ENCODE measurements at regions not wholly inside any gene's neighbourhood (a gene's known extent, or its start where the extent isn't known, plus 50 kb on each side); places are given as distances from the start of the nearest gene placed in this dataset.

DNA sequence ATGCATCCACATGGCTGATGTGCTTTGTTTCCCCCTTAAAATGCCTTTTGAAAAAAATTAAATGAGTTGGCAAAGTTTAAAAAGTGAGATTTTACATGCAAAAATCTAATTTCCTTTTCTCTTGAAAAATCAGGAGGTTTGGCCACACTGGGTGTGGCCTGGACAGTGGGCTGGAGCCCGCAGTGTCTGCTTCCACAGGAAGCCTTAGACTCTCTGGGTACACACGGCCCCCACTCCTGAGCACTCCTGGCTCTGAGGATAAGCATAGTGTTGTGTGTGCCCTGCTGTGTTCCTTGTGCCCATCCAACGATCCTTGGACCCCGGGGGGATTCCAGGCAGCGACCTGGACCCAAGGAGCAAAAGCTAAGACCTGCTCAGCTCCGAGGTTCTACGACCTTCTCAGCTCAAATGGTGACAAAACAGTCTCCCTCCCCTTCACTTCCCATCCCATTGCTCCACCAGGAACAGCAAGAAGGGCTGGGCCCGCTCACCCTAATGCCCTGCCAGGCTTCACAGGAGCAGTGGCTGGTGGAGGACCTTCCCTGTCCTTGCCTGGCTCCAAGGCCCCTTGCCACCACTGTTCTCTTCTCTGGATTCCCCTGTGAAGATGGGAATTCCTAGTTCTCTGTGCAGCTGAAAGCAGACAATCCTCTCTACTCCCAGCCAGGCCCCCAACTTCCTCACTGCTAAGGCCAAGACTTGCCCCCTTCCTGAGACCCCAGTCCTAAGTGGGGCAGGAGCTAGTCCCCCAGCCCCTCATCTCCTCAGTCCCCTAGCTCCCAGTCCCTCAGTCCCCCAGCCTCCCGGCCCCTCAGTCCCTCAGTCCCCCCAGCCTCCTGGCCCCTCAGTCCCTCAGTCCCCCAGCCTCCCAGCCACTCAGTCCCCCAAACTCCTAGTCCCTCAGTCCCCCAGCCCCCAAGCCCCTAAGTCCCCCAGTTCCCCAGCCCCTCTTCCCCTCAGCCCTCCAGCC lies 395.8 kb downstream of the PTPRU start:
- H3K9ac ChIP-seq (ENCODE audit: low read depth in 1 of 2, low read length in 2 of 2) = no peak overlapping the region
- no peaks in the 10 kb centered on the region for H3K4me1 ChIP-seq (ENCODE audit: control insufficient read depth in 4 of 4, insufficient read depth in 4 of 4, low read length in 3 of 4)
- 62% methylated on average over 9 of the region's 9 CpGs for WGBS
- H3K36me3 ChIP-seq (ENCODE audit: control insufficient read depth in 4 of 4, insufficient read depth in 3 of 4, low read depth in 1 of 4, low read length in 3 of 4) = no peaks in the 10 kb centered on the region
- TF ChIP-seq HNF4A (conservative IDR thresholded peaks at IDR 0.05) (no peak), TAF1 (conservative IDR thresholded peaks at IDR 0.05) (no peak), HNF4G (IDR thresholded peaks at IDR 0.05) (no peak), MAX (IDR thresholded peaks at IDR 0.05) (no peak), RXRA (IDR thresholded peaks at IDR 0.05) (no peak), RAD21 (IDR thresholded peaks at IDR 0.05) (no peak), EGR1 (IDR thresholded peaks at IDR 0.05; ENCODE audit: low read depth in 2 of 2) (no peak), YY1 (IDR thresholded peaks at IDR 0.05) (no peak), NR2F2 (IDR thresholded peaks at IDR 0.05) (no peak), FOXA1 (IDR thresholded peaks at IDR 0.05) (no peak), GABPA (IDR thresholded peaks at IDR 0.05 in 1 of 2, conservative IDR thresholded peaks at IDR 0.05 in 1 of 2) (no peak)
- H3K9me3 ChIP-seq (ENCODE audit: control insufficient read depth in 4 of 4, low read length in 3 of 4) = peaks cover 0 to 4% (median 0%) of the 10 kb centered on the region in 4 donors
- DNase-seq (ENCODE audit: low spot score) = peak; percentile 9
- no peaks in the 10 kb centered on the region for H3K27me3 ChIP-seq (ENCODE audit: control insufficient read depth in 4 of 4, insufficient read depth in 4 of 4, low read length in 3 of 4)
- no peak overlapping the region for H3K4me3 ChIP-seq (ENCODE audit: low read depth in 1 of 3, low read length in 3 of 3)
- no peak overlapping the region for H3K27ac ChIP-seq (ENCODE audit: low read depth in 1 of 2, low read length in 2 of 2)

- WGBS = 78% methylated on average over 5 of the region's 5 CpGs
- no peak overlapping the region for H3K9ac ChIP-seq (ENCODE audit: low read depth in 1 of 2, low read length in 2 of 2)
- H3K9me3 ChIP-seq (ENCODE audit: control insufficient read depth in 4 of 4, low read length in 3 of 4) = peaks cover 0 to 4% (median 0%) of the 10 kb centered on the region in 4 donors
- H3K27ac ChIP-seq (ENCODE audit: low read depth in 1 of 2, low read length in 2 of 2) = no peak overlapping the region
- no peaks in the 10 kb centered on the region for H3K36me3 ChIP-seq (ENCODE audit: control insufficient read depth in 4 of 4, insufficient read depth in 3 of 4, low read depth in 1 of 4, low read length in 3 of 4)
- DNase-seq (ENCODE audit: low spot score) = peak; percentile 4
- no peaks in the 10 kb centered on the region for H3K4me1 ChIP-seq (ENCODE audit: control insufficient read depth in 4 of 4, insufficient read depth in 4 of 4, low read length in 3 of 4)
- no peaks in the 10 kb centered on the region for H3K27me3 ChIP-seq (ENCODE audit: control insufficient read depth in 4 of 4, insufficient read depth in 4 of 4, low read length in 3 of 4)
- TF ChIP-seq ZBTB33 (IDR thresholded peaks at IDR 0.05) (no peak), REST (IDR thresholded peaks at IDR 0.05) (no peak), HNF4G (IDR thresholded peaks at IDR 0.05) (no peak), HNF4A (conservative IDR thresholded peaks at IDR 0.05) (no peak), SP1 (IDR thresholded peaks at IDR 0.05) (no peak), MAX (IDR thresholded peaks at IDR 0.05) (no peak), TAF1 (conservative IDR thresholded peaks at IDR 0.05) (no peak), NR2F2 (IDR thresholded peaks at IDR 0.05) (no peak), YY1 (IDR thresholded peaks at IDR 0.05) (no peak), RAD21 (IDR thresholded peaks at IDR 0.05) (no peak), EGR1 (IDR thresholded peaks at IDR 0.05; ENCODE audit: low read depth in 2 of 2) (no peak), FOXA1 (IDR thresholded peaks at IDR 0.05) (no peak), GABPA (IDR thresholded peaks at IDR 0.05 in 1 of 2, conservative IDR thresholded peaks at IDR 0.05 in 1 of 2) (no peak), FOXA2 (IDR thresholded peaks at IDR 0.05) (no peak), ATF3 (IDR thresholded peaks at IDR 0.05) (no peak), JUND (IDR thresholded peaks at IDR 0.05) (no peak), RXRA (IDR thresholded peaks at IDR 0.05) (no peak)
- TF ChIP-seq, protein P1, sequence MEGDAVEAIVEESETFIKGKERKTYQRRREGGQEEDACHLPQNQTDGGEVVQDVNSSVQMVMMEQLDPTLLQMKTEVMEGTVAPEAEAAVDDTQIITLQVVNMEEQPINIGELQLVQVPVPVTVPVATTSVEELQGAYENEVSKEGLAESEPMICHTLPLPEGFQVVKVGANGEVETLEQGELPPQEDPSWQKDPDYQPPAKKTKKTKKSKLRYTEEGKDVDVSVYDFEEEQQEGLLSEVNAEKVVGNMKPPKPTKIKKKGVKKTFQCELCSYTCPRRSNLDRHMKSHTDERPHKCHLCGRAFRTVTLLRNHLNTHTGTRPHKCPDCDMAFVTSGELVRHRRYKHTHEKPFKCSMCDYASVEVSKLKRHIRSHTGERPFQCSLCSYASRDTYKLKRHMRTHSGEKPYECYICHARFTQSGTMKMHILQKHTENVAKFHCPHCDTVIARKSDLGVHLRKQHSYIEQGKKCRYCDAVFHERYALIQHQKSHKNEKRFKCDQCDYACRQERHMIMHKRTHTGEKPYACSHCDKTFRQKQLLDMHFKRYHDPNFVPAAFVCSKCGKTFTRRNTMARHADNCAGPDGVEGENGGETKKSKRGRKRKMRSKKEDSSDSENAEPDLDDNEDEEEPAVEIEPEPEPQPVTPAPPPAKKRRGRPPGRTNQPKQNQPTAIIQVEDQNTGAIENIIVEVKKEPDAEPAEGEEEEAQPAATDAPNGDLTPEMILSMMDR (IDR thresholded peaks at IDR 0.05; ENCODE audit: low read depth, low read length, missing input control) = no peak
- H3K4me3 ChIP-seq (ENCODE audit: low read depth in 1 of 3, low read length in 3 of 3) = no peak overlapping the region
These were observed 395.0 kb downstream of the PTPRU start for GRCh38 chr1:29631361-29631760.
